HCT116 (cell line): ENCODE measurements at regions not wholly inside any gene's neighbourhood (a gene's known extent, or its start where the extent isn't known, plus 50 kb on each side); places are given as distances from the start of the nearest gene placed in this dataset.
A peak's percentile ranks its signal among the peaks of the same experiment; 100 is the strongest.

Source experiments
- CTCF ChIP-seq, 3 experiments: fragments of 200-600 bp in 1 of 3; sonication (generic) in 1 of 3; IDR thresholded peaks in 2 of 3; conservative IDR thresholded peaks in 1 of 3; 2 replicates each; pipeline ENCODE4 v1.5.1; 2012 to 2017; ENCODE audit warnings: low read depth in 2 of 3, low read length in 2 of 3, antibody characterized with exemption in 1 of 3, borderline replicate concordance in 1 of 3, control low read depth in 1 of 3, mild to moderate bottlenecking in 1 of 3, mixed read lengths in 1 of 3, mixed run types in 1 of 3, moderate library complexity in 1 of 3; ENCODE audit not compliant: insufficient read depth in 1 of 3
- MAX ChIP-seq: IDR thresholded peaks from 2 replicates; pipeline ENCODE4 v1.6.1; 2012

GRCh38 chr10:111344804-111345203 is 268.0 kb downstream of the ADRA2A start:
- TF ChIP-seq MAX, result no peak
- peak in 2 of 3 experiments; percentile 58 to 61; a peak in 4 of 6 replicates for TF ChIP-seq CTCF (IDR thresholded peaks at IDR 0.05 in 2 of 3, conservative IDR thresholded peaks at IDR 0.05 in 1 of 3; ENCODE audit: borderline replicate concordance in 1 of 3, insufficient read depth in 1 of 3, low read depth in 2 of 3, low read length in 2 of 3)
